ENCODE measurements at regions not wholly inside any gene's neighbourhood (a gene's known extent, or its start where the extent isn't known, plus 50 kb on each side); places are given as distances from the start of the nearest gene placed in this dataset.

- DNase-seq, result no peak
- in situ Hi-C loops (cut with HindIII; ENCODE audit: low pct_ligation_motif_present, low pct_unique_long_range_greater_than_20kb, low sequenced_read_pairs), result no loop called here
Observed at GRCh38 chr10:29176845-29177832, 111.7 kb upstream of the LYZL1 start.

GRCh38 chr10:29181936-29182335 lies 106.9 kb upstream of the LYZL1 start:
- DNase-seq, result no peak
- in situ Hi-C loops (cut with HindIII; ENCODE audit: low pct_ligation_motif_present, low pct_unique_long_range_greater_than_20kb, low sequenced_read_pairs), result no loop called here

GRCh38 chr10:29183301-29183945 lies 105.4 kb upstream of the LYZL1 start:
- no peak for DNase-seq
- in situ Hi-C loops (cut with HindIII; ENCODE audit: low pct_ligation_motif_present, low pct_unique_long_range_greater_than_20kb, low sequenced_read_pairs), result no loop called here

GRCh38 chr10:29184205-29185000 lies 104.5 kb upstream of the LYZL1 start:
- in situ Hi-C loops (cut with HindIII; ENCODE audit: low pct_ligation_motif_present, low pct_unique_long_range_greater_than_20kb, low sequenced_read_pairs), result no loop called here
- DNase-seq, result no peak

GRCh38 chr10:29185050-29185449 lies 103.8 kb upstream of the LYZL1 start:
- in situ Hi-C loops (cut with HindIII; ENCODE audit: low pct_ligation_motif_present, low pct_unique_long_range_greater_than_20kb, low sequenced_read_pairs), result no loop called here
- no peak for DNase-seq

GRCh38 chr10:29186221-29186620 lies 102.6 kb upstream of the LYZL1 start:
- no peak for DNase-seq
- in situ Hi-C loops (cut with HindIII; ENCODE audit: low pct_ligation_motif_present, low pct_unique_long_range_greater_than_20kb, low sequenced_read_pairs), result no loop called here

- DNase-seq, result no peak
- in situ Hi-C loops (cut with HindIII; ENCODE audit: low pct_ligation_motif_present, low pct_unique_long_range_greater_than_20kb, low sequenced_read_pairs), result no loop called here
Observed at GRCh38 chr10:29189256-29189655, 99.6 kb upstream of the LYZL1 start.

- DNase-seq, result no peak
- in situ Hi-C loops (cut with HindIII; ENCODE audit: low pct_ligation_motif_present, low pct_unique_long_range_greater_than_20kb, low sequenced_read_pairs), result no loop called here
Observed at GRCh38 chr10:29191674-29192073, 97.2 kb upstream of the LYZL1 start.

GRCh38 chr10:29199339-29199738 lies 89.5 kb upstream of the LYZL1 start:
- in situ Hi-C loops (cut with HindIII; ENCODE audit: low pct_ligation_motif_present, low pct_unique_long_range_greater_than_20kb, low sequenced_read_pairs), result no loop called here
- no peak for DNase-seq

- in situ Hi-C loops (cut with HindIII; ENCODE audit: low pct_ligation_motif_present, low pct_unique_long_range_greater_than_20kb, low sequenced_read_pairs), result no loop called here
Observed at GRCh38 chr10:29199941-29200679, 88.8 kb upstream of the LYZL1 start.

GRCh38 chr10:29202386-29202940 lies 86.4 kb upstream of the LYZL1 start:
- DNase-seq, result no peak
- in situ Hi-C loops (cut with HindIII; ENCODE audit: low pct_ligation_motif_present, low pct_unique_long_range_greater_than_20kb, low sequenced_read_pairs), result no loop called here

More at GRCh38 chr10:29199941-29200679, 88.8 kb upstream of the LYZL1 start:
- no peak for DNase-seq

GRCh38 chr10:29203432-29203831 lies 85.4 kb upstream of the LYZL1 start:
- in situ Hi-C loops (cut with HindIII; ENCODE audit: low pct_ligation_motif_present, low pct_unique_long_range_greater_than_20kb, low sequenced_read_pairs), result no loop called here
- DNase-seq, result no peak

- no peak for DNase-seq
- in situ Hi-C loops (cut with HindIII; ENCODE audit: low pct_ligation_motif_present, low pct_unique_long_range_greater_than_20kb, low sequenced_read_pairs), result no loop called here
Observed at GRCh38 chr10:29204070-29204800, 84.6 kb upstream of the LYZL1 start.

- in situ Hi-C loops (cut with HindIII; ENCODE audit: low pct_ligation_motif_present, low pct_unique_long_range_greater_than_20kb, low sequenced_read_pairs), result no loop called here
Observed at GRCh38 chr10:29205787-29206186, 83.1 kb upstream of the LYZL1 start.

GRCh38 chr10:29208845-29209244 lies 80.0 kb upstream of the LYZL1 start:
- in situ Hi-C loops (cut with HindIII; ENCODE audit: low pct_ligation_motif_present, low pct_unique_long_range_greater_than_20kb, low sequenced_read_pairs), result no loop called here
- no peak for DNase-seq

More at GRCh38 chr10:29205787-29206186, 83.1 kb upstream of the LYZL1 start:
- DNase-seq, result no peak

- no peak for DNase-seq
- in situ Hi-C loops (cut with HindIII; ENCODE audit: low pct_ligation_motif_present, low pct_unique_long_range_greater_than_20kb, low sequenced_read_pairs), result no loop called here
Observed at GRCh38 chr10:29209830-29210229, 79.0 kb upstream of the LYZL1 start.

GRCh38 chr10:29210266-29210868 lies 78.5 kb upstream of the LYZL1 start:
- no peak for DNase-seq
- in situ Hi-C loops (cut with HindIII; ENCODE audit: low pct_ligation_motif_present, low pct_unique_long_range_greater_than_20kb, low sequenced_read_pairs), result no loop called here

Measured in ACHN (cell line).